ENCODE measurements at regions not wholly inside any gene's neighbourhood (a gene's known extent, or its start where the extent isn't known, plus 50 kb on each side); places are given as distances from the start of the nearest gene placed in this dataset.

DNA sequence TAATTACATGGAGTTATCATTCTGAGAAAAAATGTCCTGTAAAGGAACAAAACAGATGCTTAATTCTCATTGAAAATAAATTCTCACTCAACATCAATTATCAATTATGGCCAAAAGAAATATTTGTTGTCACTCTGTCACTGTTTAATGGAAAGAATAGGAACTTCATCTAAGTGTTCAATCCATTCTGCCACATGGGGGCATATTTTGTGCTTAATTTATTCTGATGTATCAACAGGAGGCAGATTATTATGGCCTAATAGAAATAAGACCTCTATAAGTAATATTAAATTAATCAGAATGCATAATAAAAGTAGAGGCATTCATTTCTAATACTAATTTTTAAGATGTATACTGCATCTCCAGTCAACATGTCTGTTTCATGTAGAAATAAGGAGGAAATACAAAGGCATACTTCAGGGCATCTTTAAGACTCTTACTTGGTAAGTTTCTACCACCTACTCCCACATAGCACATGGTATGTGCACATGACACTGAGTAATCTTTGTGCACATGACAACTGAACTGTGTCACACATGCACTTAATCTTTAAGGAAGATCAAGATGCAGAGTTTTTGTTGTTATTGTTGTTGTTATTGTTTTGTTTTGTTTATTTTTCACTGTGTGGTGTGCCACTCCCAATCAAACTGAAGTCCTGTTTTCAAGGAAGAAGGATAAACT lies 420.4 kb upstream of the SEMA3A start:
- no peak for DNase-seq

DNA sequence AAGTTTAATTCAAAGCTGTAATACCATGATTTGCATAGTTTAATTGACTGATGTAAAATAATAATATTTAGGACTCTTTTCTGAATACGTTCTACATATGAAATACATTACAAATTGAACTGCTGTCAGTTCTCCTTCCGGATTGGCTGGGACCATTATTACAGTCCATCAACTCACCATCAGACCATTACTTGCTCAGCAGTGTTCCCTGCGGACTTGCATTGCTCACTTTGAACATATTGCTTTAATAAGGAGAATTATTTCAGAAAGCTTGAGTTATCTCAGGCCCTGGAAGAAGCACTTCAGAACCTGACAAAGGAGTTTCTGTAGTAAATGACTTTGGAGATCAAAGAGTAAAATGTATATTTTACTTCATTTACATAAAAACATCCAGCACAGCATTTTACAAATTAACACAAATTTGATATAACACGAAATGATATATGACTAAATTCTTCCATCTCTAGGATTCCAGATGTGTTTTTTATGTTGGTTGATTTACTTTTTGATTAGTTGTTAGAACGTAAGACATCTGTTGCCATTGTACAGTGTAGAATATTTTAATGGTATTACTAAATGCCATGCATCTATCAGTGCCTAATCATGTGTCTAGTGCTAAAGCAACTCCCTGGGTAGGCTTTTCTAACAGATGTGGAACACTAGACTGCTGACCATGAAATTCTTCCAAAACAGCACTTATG lies 418.5 kb upstream of the SEMA3A start:
- DNase-seq = no peak

DNA sequence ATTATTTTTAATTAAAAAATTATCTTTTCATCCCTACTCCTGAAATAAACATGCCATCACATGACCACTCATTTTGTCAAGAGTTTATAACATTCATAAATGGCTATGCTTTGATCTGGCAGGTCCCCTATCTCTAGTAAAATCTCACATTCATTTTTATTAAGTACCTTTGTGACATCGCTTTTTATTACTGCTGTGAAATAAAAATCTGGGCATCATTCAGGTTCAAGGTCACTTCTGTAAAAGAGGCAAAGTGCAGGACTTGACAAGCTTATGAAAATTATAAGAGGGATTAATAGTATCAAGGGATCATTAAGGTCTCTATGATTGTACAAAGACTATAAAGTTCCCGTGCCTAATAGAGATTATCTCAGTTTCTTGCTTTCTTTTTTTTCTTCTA lies 416.8 kb upstream of the SEMA3A start:
- no peak for DNase-seq

DNA sequence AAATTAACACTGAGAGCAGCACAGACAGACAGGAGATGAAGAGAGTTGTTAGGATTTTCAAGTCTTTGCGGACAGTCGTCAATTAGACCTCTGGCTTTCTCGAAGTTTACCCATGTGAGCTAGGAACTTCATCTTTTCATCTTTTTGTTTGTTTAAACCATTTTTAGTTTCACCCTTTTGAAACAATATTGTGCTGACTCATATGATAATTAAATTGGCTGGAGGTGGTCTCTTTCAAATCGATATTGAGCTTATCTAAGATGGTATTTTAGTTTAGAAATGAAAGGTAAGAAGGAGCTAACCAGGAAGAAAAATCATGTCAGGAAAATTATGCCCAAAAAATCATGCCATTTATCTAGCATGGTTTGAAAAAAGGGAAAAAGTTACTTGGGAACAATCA lies 415.8 kb upstream of the SEMA3A start:
- no peak for DNase-seq

DNA sequence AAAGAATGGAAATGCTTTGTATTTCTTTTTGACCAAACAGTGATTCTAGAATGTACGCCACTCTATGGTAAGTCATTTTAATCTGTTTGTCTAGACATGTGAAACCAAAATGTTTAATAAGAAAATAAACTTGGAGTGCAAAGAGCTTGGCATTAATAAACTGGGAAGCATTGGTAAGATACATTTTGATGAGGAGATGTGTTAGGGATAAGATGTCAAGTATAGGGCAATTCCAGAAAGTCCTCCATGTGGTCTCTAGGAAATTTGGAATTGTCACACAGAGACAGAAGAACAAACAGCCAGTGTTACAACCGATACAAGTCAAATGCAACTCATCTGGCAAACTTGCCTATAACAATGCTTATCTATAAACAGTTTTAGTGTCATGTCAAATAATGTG lies 410.7 kb upstream of the SEMA3A start:
- no peak for DNase-seq

DNA sequence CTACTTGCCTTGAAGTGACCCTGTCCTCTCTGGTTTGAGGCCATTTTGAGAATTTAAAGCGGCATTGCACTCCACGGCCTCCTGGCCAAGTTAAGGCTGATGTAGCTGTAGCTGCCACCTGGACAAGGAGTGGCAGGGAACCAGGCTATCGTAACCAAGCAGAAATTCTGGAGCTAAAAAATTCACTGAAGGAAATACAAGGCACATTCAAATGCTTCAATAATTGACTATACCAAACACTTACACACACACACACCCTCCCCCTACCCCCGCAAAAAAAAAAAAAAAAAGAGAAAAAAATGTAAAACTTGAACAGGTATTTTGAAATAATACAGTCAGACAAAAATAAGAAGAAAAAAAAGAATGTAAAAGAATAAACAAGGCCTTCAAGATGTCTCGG lies 409.0 kb upstream of the SEMA3A start:
- DNase-seq = no peak

DNA sequence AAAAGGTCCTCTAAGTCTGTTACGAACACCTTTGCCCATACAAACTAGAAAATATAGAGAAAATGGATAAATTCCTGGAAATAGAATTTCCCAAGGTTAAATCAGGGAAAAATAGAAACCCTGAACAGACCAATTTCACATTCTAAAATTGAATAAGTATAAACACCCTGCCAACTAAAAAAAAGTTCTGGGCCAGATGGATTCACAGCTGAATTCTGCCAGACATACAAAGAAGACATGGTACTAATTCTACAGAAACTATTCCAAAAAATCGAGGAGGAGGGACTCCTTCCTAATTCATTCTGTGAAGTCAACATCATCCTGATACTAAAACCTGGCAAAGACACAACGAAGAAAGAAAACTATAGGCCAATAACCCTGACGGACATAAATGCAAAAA lies 400.4 kb upstream of the SEMA3A start:
- DNase-seq = no peak

DNA sequence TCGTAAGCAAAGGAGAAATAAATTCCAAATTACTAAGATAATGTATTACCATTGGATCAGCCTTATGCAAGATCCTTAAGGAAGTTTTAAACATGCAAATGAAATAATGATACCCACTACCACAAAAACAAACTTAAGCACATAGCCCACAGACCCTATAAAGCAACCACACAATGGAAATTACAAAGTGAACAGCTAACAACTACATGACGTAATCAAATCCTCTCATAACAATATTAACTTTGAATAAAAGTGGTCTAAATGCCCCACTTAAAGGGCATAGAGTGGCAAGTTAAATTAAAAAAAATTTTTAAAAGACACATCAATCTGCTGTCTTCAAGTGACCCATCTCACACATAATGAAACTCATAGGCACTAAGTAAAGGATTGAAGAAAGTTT lies 397.3 kb upstream of the SEMA3A start:
- no peak for DNase-seq

DNA sequence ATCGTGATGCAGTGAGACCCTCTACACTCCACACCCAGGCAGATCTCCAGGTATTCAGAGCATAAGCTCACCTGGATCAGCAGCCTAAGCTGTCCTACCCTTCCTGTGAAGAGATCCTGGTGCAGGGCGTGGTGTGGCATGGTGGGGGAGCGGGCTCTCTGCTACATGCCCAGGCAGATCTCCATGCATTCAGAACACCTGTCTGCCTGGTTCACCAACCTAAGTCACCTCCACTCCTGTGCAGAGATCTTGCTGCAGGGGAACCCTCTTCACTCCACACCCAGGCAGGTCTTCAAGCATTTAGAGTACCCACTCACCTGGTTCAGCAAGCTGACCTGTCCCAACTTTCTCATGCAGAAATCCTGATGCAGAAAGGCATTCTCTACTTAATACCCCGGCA lies 394.4 kb upstream of the SEMA3A start:
- no peak for DNase-seq

DNA sequence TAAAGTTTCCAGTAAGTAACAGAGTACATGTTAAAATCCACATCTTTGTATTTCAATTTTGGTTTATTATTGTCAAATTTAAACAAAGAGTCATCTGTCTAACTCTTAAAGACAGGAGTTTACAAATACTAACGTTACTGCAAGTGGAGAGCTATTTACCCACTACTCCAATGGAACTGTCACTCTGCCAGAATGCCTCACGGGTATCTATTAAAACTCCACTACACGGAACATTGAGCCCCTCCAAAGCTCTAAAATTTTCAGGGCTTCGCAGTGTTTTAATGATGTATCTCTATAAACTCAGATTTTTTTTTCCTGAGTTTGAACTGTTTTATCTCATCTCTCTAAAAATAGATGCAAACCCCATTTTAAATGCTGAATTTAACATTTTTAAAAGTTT lies 388.7 kb upstream of the SEMA3A start:
- no peak for DNase-seq

DNA sequence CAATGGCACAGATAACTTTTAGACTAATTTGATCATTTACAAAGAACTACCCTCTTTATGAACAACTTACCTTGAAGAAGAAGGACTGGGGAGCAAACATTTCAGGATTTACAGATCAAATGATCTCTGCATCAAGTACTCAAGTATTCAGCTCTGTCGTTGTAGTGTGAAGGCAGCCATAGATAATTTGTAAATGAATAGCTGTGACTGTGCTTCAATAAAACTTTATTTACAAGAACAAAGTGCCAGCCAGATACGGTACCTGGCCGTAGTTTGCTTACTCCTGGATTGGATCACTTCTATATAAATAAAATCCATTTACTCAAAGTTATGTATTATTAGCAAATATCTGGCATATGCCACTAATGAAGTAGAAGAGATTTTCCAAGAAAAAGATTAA lies 388.2 kb upstream of the SEMA3A start:
- DNase-seq = no peak

DNA sequence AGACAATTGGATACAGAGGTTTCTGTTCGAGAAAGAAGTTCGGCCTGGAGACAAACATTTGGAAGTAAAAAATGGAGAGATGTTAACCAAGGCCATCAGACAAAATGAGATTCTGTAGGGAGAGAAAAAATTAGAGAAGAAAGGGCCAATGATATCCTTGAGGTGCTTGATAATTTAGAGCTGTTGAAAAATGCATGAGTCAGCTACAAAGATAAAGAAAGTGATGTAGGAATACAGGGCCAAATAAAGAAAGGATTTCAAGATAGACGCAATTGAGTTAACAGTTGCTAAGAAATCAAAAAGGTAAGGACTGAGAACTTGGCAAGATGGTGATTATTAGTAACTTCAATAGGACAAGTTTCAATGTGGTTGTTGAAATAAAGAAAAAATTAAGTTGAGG lies 384.2 kb upstream of the SEMA3A start:
- DNase-seq = no peak

DNA sequence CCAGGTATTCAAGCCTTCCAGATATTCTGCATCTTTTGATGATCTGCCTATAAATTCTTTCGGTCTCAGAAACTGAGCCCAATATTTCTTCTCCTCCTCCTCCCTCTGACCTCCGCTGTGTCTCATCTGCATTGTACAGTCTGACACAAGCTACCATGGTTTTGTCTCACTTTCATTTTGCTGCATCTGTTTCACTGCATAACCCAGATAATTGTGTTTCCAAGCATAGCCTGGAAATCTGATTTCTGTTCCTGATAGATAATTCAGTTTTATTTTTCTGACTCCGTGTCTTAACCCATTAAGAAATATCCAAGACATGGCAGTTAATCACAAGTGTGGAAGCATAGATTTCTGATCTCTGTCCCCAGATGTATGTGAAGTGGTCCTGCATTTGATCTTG lies 374.2 kb upstream of the SEMA3A start:
- no peak for DNase-seq

DNA sequence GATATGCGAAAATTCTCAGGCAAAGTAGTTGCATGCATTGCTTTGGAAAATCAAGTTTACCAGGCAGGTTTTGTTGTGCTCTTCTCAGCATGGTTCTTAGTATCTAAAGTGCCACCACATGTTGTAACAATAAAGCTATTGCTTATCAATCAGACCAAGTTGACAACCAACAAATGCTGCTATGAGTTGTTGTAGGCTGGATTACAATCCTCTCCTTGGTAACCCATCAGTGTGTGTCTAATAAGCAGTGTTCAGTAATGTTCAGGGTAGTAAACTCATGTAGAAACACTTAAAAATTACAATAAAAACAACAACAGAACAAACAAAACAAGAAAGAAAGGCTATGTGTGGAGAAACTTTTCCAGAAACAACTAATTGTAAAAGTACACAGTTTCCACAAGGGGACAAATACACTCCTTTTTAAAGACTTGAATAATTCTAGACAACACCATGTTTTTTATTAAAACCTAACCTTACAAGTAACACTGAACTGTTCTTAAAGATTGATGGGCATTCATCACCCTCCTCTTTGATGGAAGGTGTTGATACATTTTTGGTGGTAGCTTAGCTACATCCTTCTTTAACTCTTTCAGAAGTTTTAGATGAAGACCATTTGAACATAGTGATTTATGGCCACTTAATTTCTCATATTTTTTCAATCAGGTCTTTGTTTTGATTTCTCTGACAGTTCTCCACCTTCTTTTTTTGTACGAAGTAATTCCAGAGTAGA lies 370.9 kb upstream of the SEMA3A start:
- DNase-seq = no peak

DNA sequence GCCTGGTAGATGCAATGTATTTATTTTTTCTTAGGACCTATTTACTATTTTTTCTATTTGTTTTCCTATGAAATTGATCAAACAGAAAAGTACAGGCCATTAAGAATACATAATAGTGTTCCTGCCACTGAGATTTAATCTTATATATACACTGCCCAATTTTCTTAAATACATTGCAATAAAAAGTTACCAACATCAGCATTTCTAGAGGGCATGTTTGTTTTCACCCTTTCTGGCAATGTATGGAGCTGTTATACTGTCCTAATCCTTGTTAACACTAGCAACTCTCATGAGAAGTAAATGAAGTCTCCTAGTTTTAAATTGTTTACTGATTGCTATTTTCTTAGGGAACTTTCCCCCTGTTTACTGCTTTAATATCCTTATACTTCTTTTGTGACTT lies 359.1 kb upstream of the SEMA3A start:
- DNase-seq = no peak

DNA sequence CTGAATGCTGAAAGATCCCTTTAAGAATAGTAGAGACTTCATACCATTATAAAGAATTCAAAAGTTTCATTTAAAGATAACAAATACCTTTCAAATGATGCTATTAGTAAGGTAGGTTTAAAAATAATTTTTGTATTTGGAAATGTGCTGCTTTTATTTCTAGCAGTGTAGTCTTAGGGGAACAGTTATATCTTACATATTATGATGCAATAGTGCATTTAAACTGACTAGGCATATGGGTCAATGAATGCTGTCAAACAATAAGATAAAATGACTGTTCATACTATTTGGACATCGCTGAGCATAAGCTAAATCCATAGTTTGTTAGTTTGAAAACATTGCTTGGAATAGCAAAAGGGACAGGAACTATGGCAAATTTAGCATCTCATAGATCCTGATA lies 354.8 kb upstream of the SEMA3A start:
- DNase-seq = no peak

DNA sequence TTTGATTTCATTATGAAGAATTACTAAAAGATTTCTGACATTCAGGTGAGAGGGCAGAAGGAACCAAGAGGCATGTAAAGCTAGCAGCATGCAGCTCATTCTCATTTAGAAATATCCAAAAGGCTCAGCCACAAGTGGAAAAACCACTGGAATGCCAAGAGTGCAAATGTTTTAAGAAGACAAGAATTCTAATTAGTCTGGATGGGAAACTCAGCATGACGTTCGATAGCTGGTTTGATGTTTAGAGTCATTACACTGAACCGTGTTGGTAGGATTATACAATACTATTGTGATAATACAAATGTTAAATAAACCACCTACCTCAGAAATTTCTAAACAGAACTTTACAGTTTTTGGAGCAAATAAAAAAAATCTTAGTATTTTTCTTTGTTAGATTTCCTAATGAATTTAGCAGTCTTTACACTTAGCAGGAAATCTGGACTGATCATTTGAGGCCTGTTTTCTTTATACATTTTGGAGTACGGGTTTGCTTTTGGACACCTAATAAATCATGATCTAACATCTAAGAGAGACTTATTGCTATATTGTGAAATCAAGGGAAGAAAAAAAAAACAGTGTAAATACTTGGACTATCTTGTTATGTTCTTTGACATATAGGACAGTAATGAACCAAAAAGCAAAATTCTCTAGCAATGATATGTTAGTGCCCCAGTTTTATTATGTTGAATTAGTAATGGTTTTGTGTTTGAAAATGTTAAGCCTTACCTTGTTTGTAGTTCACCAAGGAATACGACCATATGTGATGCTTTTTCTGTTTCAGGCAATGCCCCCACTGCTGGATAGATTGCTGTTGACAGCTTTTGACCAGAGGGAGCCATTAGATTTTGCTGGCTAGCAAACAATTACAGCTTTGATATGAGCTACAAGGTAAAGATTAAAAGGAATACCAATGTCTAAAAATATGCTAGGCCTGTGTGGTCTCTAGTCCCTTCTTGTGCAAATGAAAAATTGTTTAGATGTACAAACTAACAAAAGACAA lies 354.1 kb upstream of the SEMA3A start:
- DNase-seq = no peak

DNA sequence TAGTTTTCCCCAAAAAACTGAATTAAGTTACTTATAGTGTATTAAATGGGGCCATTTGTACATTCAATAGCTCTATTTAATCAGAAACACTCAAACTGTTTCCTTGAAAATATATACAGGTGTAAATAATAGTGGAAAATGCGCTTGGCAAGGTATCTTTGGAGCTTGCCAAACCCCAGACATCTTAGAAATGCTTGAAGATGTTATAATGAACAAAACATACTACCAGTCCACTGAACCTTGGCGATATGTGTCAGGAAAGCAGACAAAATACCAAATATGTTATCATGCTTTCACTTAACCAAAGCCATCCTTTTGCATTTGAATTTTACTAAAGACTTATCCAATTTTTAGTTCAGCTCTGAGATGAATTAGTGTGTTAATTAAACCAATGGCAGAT lies 352.7 kb upstream of the SEMA3A start:
- no peak for DNase-seq

DNA sequence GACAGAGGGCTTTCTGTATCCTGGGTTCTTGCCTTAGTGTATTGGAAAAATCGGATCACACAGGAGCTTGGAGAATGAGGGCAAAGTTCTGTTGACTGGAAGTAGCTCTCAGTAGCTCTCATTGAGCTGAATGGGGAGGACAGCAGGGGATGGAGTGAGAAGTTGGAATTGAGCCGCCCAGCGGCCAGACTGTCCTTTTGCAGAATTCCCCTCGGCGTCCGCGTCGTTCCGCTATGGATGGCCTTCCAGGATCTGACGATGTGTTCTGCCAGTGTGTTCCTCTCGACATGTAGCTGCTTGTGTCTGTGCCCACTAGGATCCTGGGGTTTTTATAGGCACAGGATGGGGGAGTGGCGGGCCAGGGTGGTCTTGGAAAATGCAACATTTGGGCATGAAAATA lies 351.8 kb upstream of the SEMA3A start:
- DNase-seq = no peak

DNA sequence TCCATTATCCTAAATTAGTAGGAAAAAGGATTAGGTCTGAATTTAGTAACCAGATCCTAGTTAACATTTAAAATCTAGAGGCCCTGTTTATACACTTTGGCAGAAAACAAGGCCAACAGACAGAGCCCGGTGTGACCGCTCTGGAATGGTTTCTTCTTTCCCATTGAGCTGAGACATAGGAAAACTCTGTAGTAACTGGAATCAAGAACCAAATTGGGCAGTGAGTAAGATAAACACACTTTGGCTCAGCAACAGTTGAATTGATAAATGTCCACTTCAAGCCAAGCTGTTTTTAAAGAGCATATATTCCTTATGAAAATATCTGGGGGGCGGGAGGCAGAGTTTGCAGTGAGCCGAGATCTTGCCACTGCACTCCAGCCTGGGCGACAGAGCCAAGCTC lies 343.7 kb upstream of the SEMA3A start:
- no peak for DNase-seq

DNA sequence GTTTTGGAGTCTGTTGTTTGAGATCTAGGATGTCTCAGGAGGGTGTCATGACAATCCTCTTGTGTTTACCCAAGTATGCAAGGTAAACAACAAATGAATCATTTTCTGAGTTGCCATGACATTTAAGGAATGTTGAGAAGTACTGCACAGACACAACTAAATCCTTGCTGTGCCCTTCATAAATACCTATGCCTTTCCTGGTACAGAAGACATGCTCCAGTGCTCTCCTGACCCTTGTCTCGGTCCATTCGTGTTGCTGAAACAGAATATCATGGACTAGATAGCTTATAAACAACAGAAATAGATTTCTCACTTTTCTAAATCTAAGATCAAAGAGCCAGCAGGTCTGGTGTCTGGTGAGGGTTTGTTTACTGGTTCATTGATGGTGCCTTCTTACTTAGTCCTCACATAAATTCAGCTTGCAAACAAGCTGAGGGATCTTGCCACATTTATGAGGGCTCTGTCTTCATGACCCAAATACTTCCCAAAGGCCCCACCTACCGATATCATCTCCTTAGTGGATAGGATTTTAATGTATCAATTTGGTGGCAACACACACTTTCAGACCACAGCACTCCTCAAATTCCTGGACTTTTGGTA lies 341.8 kb upstream of the SEMA3A start:
- no peak for DNase-seq

DNA sequence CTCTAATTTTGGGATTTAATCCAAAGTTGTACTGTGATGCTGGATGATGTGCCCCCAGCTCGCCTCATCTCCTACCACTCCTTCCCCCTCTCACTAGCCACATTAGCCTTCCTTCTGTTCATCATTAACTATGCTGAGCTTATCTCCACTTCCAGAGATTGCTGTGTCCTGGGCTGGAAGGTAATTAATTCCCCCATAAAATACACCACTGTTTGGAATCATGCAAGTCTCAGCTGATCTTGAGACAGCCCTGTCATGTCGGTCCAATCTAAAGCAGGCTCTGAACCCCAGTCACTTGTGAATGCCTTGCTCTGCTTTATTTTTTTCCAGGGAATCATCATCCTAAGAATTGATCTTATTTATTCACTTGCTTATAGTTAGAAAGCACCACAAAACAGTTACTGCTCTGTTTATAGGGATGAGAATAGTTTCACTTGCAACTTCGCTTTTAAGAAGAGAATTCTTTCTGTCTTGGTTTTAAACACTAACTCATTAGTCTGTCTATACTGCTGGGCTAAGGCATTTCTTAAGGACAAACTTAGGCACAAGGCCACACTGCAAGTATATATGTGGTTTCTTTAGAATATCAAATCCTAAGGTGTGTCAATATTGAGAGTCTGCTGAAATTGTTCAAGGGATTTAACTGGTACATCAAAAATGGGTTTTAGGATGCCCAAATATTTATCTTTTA lies 341.1 kb upstream of the SEMA3A start:
- no peak for DNase-seq

Data from activated effector memory CD4-positive, alpha-beta T cell treated with anti-CD3 and anti-CD28 coated beads, Interleukin-2, amount 50 U/mL, for 16 hours (primary cell).